OCI-LY3 (cell line): ENCODE measurements at regions not wholly inside any gene's neighbourhood (a gene's known extent, or its start where the extent isn't known, plus 50 kb on each side); places are given as distances from the start of the nearest gene placed in this dataset.
A peak's percentile ranks its signal among the peaks of the same experiment; 100 is the strongest.

Source experiments
- H2AFZ ChIP-seq: fragments of 200-600, 300-600 bp; shearing (Covaris generic); 2 replicates; pipeline ENCODE4 v1.6.0; 2014; ENCODE audit warnings: antibody characterized with exemption, low read depth, low read length
- H3K27ac ChIP-seq: fragments of 200-600, 300-600 bp; sonication (generic); 2 replicates; pipeline ENCODE4 v1.5.1; 2014; ENCODE audit warnings: mild to moderate bottlenecking, low read length, moderate library complexity, mixed read lengths
- H3K27me3 ChIP-seq: fragments of 200-600, 300-600 bp; sonication (generic); 2 replicates; pipeline ENCODE4 v1.6.1; 2014; ENCODE audit warnings: low read depth, low read length, mixed read lengths
- H3K36me3 ChIP-seq: fragments of 200-600, 300-600 bp; sonication (generic); replicated peaks from 2 replicates; pipeline ENCODE3; 2014; ENCODE audit warnings: low read depth, low read length, mixed read lengths
- H3K4me1 ChIP-seq: fragments of 300-600, 200-600 bp; sonication (generic); 2 replicates; pipeline ENCODE4 v1.6.1; 2014; ENCODE audit warnings: low read length, mixed read lengths
- H3K4me2 ChIP-seq: fragments of 200-600, 300-600 bp; sonication (generic); 2 replicates; pipeline ENCODE4 v1.6.1; 2014; ENCODE audit warnings: low read length, mixed read lengths
- H3K4me3 ChIP-seq: fragments of 300-600, 200-600 bp; sonication (generic); 2 replicates; pipeline ENCODE4 v1.5.1; 2014; ENCODE audit warnings: antibody characterized with exemption, mild to moderate bottlenecking, low read length, moderate library complexity
- H3K79me2 ChIP-seq: fragments of 300-600, 200-600 bp; shearing (Covaris generic); 2 replicates; pipeline ENCODE4 v1.6.1; 2014; ENCODE audit warnings: mild to moderate bottlenecking, low read length, mixed read lengths
- H3K9ac ChIP-seq: fragments of 300-600, 200-600 bp; shearing (Covaris generic); 2 replicates; pipeline ENCODE4 v1.6.0; 2014; ENCODE audit warnings: mild to moderate bottlenecking, low read length, moderate library complexity
- H3K9me3 ChIP-seq: fragments of 200-600, 300-600 bp; shearing (Covaris generic); 2 replicates; pipeline ENCODE4 v1.6.1; 2014; ENCODE audit warnings: low read length, mixed read lengths; ENCODE audit not compliant: insufficient read depth
- H4K20me1 ChIP-seq: fragments of 200-600, 300-600 bp; sonication (generic); 2 replicates; pipeline ENCODE4 v1.6.1; 2016; ENCODE audit warnings: low read length, mixed read lengths; ENCODE audit not compliant: insufficient read depth
- EZH2phosphoT487 ChIP-seq: fragments of 200-600 bp; shearing (Covaris generic); IDR thresholded peaks from 2 replicates; pipeline ENCODE4 v1.6.1; 2018; ENCODE audit warnings: antibody characterized with exemption, mixed run types, low read depth
- TF ChIP-seq, protein P1 (sequence below): fragments of 200-600, 300-600 bp; sonication (generic); IDR thresholded peaks from 2 replicates; pipeline ENCODE4 v1.5.1; 2014; ENCODE audit warnings: antibody characterized with exemption, low read length, low read depth

DNA sequence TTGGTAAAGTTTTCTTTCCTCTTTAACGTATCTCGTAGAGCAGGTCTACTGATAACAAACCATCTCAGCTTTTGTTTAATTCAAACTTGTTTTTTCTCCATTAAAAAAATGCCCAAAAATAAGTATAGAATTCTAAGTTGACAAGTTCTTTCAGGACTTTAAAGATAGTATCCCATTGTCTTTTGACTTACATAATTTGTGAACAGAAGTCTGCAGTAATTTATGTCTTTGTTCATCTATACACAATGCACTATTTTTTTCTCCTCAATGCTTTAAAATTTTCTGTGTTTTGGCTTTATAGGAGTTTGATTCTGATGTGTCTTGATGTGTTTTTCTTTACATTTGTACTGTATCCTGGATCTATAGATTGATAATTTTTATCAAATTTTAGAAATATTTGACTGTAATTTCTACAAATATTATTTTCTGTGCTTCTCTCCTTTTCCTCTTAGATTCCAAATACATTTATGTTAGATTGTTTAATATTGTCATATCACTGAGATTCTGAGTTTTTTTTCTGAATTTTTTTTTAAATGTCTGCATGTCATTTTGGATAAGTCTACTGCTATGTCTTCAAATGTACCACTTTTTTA, 143.3 kb downstream of the FTCDNL1 start:
- no peak for TF ChIP-seq EZH2phosphoT487
- TF ChIP-seq, protein P1, sequence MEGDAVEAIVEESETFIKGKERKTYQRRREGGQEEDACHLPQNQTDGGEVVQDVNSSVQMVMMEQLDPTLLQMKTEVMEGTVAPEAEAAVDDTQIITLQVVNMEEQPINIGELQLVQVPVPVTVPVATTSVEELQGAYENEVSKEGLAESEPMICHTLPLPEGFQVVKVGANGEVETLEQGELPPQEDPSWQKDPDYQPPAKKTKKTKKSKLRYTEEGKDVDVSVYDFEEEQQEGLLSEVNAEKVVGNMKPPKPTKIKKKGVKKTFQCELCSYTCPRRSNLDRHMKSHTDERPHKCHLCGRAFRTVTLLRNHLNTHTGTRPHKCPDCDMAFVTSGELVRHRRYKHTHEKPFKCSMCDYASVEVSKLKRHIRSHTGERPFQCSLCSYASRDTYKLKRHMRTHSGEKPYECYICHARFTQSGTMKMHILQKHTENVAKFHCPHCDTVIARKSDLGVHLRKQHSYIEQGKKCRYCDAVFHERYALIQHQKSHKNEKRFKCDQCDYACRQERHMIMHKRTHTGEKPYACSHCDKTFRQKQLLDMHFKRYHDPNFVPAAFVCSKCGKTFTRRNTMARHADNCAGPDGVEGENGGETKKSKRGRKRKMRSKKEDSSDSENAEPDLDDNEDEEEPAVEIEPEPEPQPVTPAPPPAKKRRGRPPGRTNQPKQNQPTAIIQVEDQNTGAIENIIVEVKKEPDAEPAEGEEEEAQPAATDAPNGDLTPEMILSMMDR = no peak
- H3K4me3 ChIP-seq = no peak overlapping the region
- no peak overlapping the region for H3K27ac ChIP-seq
- no peaks in the 10 kb centered on the region for H3K27me3 ChIP-seq
- no peaks in the 10 kb centered on the region for H3K36me3 ChIP-seq
- peaks cover 10% of the 10 kb centered on the region for H3K4me1 ChIP-seq
- no peak overlapping the region for H3K9ac ChIP-seq
- H3K9me3 ChIP-seq = peaks cover 5% of the 10 kb centered on the region
- no peaks in the 10 kb centered on the region for H3K79me2 ChIP-seq
- H2AFZ ChIP-seq = no peak overlapping the region
- no peaks in the 10 kb centered on the region for H4K20me1 ChIP-seq
- no peak overlapping the region for H3K4me2 ChIP-seq

DNA sequence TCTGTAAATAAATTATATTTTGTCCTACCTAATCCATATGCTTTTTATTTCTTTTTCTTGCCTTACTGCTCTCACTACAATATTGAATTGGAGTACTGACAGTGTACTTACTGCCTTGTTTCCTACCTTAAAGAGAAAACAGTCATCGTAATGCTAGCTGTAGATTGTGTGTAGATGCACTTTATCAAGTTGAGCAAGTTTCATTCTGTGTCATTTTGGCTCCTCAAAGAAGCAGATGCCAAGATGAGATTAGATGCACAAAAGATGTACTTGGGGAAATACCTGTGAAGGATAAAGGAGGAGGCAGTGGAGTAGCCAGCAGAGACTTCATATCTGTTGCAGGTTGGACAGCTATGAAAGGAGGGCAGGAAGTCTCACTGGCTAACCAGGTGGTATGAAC, 145.5 kb downstream of the FTCDNL1 start:
- TF ChIP-seq EZH2phosphoT487 = no peak
- TF ChIP-seq, protein P1 = no peak
- H3K4me2 ChIP-seq = peak overlapping the region; percentile 10; the same call in 1 of the 2 replicates
- H3K9ac ChIP-seq = no peak overlapping the region
- no peaks in the 10 kb centered on the region for H3K36me3 ChIP-seq
- no peaks in the 10 kb centered on the region for H3K79me2 ChIP-seq
- peaks cover 10% of the 10 kb centered on the region for H3K4me1 ChIP-seq
- H3K9me3 ChIP-seq = peaks cover 5% of the 10 kb centered on the region
- no peak overlapping the region for H3K4me3 ChIP-seq
- no peak overlapping the region for H2AFZ ChIP-seq
- H3K27me3 ChIP-seq = no peaks in the 10 kb centered on the region
- H4K20me1 ChIP-seq = no peaks in the 10 kb centered on the region
- no peak overlapping the region for H3K27ac ChIP-seq

DNA sequence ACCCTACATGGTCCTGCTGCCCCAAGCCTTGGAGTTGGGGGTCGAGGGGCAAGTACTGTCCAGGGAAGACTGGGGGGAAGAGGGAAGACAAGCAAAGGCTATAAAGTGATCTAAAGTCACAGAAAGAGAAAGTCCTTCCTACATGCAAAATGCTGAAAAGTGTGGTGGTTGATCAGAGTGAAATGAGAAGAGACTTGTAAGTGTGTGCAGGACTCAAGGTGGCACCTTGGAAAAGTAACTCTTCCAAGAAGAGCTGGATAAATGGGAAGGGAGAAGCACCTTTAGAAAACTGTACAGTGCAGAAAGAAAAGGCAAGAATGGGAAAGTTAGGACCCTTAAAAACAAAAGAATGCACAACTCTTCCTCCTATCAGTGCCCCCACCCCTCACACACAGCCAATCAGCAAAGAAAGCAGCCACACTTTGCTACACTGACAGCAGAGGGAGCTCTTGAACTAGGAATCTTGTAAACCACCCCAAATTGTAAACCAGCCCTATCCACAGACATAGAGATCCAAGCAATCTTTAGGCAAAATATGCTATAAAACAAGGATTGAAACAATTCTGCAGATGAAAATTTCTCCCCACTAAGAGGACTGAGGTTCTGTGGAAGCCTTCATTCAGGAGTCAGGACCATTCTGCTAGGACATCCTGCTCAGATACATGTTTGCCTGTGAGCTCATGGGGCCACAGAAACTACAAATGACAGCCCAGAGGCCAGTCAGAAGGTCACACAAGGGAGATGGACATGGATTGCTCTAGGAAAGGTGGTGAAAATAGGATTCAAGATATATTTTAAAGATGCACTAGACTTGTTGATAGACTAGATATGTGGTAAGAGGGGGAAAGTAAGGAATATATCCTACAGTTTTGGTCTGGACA, 146.4 kb downstream of the FTCDNL1 start:
- no peak overlapping the region for H2AFZ ChIP-seq

DNA sequence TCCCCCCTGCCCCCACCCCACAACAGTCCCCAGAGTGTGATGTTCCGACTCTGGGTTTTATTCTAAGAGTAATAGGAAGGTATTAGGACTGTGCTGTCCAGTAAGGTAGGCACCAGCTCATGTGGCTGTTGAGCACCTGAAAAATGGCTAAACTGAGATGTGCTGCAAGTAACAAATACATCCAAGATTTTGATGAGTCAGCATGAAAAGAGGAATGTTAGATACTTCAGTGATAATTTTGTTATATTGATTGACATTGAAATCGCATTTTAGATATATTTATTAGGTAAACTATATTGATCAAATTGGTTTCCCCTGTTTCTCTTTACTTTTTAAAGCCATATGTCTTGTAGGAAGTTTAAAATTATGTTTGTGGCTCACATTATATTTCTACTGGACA, 147.8 kb downstream of the FTCDNL1 start:
- H3K79me2 ChIP-seq = no peaks in the 10 kb centered on the region

More for the DNA sequence above, 146.4 kb downstream of the FTCDNL1 start:
- no peaks in the 10 kb centered on the region for H3K79me2 ChIP-seq
- no peak overlapping the region for H3K27ac ChIP-seq
- peaks cover 10% of the 10 kb centered on the region for H3K4me1 ChIP-seq
- no peak overlapping the region for H3K9ac ChIP-seq
- no peaks in the 10 kb centered on the region for H3K27me3 ChIP-seq
- no peaks in the 10 kb centered on the region for H4K20me1 ChIP-seq
- H3K4me3 ChIP-seq = no peak overlapping the region
- TF ChIP-seq EZH2phosphoT487 = no peak
- TF ChIP-seq, protein P1 = peak; percentile 84
- H3K9me3 ChIP-seq = peaks cover 5% of the 10 kb centered on the region
- no peaks in the 10 kb centered on the region for H3K36me3 ChIP-seq
- H3K4me2 ChIP-seq = no peak overlapping the region

More for the DNA sequence above, 147.8 kb downstream of the FTCDNL1 start:
- Histone ChIP-seq H3K9me3 (peaks cover 2% of the 10 kb centered on the region), H3K36me3 (no peaks in the 10 kb centered on the region), H3K27me3 (0 out of 2 replicates have a peak, but pooled peaks cover under 1% of the 10 kb centered on the region), H3K27ac (no peak overlapping the region), H2AFZ (no peak overlapping the region), H4K20me1 (no peaks in the 10 kb centered on the region), H3K4me3 (no peak overlapping the region), H3K9ac (no peak overlapping the region), H3K4me1 (peaks cover 10% of the 10 kb centered on the region), H3K4me2 (no peak overlapping the region)
- TF ChIP-seq EZH2phosphoT487 = no peak
- TF ChIP-seq, protein P1 = no peak
